ENCODE measurements at regions not wholly inside any gene's neighbourhood (a gene's known extent, or its start where the extent isn't known, plus 50 kb on each side); places are given as distances from the start of the nearest gene placed in this dataset.

DNA sequence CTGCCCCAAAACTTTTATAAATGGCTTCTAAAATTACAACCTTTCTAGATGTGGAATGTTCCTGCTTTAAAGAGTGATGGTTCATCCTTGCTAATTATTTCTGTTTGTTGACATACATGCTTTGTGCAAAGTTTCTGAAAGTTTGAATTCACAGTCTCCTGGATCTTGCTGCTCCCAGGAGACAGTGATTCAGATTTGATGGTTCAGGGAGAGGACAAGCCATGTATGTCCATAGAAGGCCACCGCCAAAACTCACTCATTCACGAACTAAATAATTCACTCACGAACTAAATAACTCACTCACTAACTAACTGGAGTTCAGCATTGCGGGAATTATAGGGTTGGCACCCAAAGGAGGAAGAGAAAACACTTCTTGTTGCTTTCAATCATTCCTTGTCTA is 416.5 kb upstream of the ZEB2 start:
- Histone ChIP-seq H3K9me3 (ENCODE audit: control insufficient read depth, low read depth, low read length) (no peaks in the 10 kb centered on the region), H2BK20ac (ENCODE audit: low read depth, low read length, poor library complexity, severe bottlenecking) (no peak overlapping the region), H3K4ac (ENCODE audit: low read depth, low read length) (no peak overlapping the region), H2AFZ (ENCODE audit: low read length) (no peak overlapping the region), H4K5ac (ENCODE audit: insufficient read length, low read depth, low read length) (no peak overlapping the region), H2BK15ac (ENCODE audit: low read depth, low read length) (no peak overlapping the region), H3K56ac (ENCODE audit: insufficient read length, low read depth, low read length) (no peak overlapping the region), H2BK12ac (ENCODE audit: insufficient read length, low read depth, low read length) (no peak overlapping the region), H3K9ac (ENCODE audit: extremely low read depth, insufficient read length, low read length) (no peak overlapping the region), H3K23me2 (ENCODE audit: insufficient read length, low read depth, low read length, poor library complexity, severe bottlenecking) (no peaks in the 10 kb centered on the region), H3K79me2 (ENCODE audit: insufficient read depth, low read length) (no peaks in the 10 kb centered on the region), H3K14ac (ENCODE audit: insufficient read depth, low read length) (no peak overlapping the region), H3K18ac (ENCODE audit: insufficient read length, low read depth, low read length) (no peak overlapping the region), H2BK5ac (ENCODE audit: insufficient read length, low read length) (no peak overlapping the region), H2AK5ac (ENCODE audit: insufficient read length, low read length) (no peak overlapping the region), H3K79me1 (ENCODE audit: insufficient read depth, low read depth, low read length, poor library complexity, severe bottlenecking) (no peaks in the 10 kb centered on the region), H3T11ph (ENCODE audit: low read length) (peak overlapping the region; percentile 19), H2BK120ac (ENCODE audit: low read depth, low read length, poor library complexity, severe bottlenecking) (no peak overlapping the region), H3K4me1 (ENCODE audit: insufficient read depth, low read length) (no peaks in the 10 kb centered on the region), H3K27me3 (ENCODE audit: insufficient read depth, low read length) (no peaks in the 10 kb centered on the region; the same call in 1 of the 2 replicates), H3K23ac (ENCODE audit: insufficient read length, low read depth, low read length) (no peak overlapping the region), H4K8ac (replicated peaks; ENCODE audit: insufficient read length, low read depth, low read length) (no peak overlapping the region), H4K91ac (ENCODE audit: insufficient read length, low read depth, low read length) (no peak overlapping the region), H3K4me2 (ENCODE audit: insufficient read depth, insufficient read length, low read length) (no peak overlapping the region), H3K27ac (ENCODE audit: insufficient read length, low read depth, low read length) (no peak overlapping the region), H4K20me1 (ENCODE audit: control insufficient read depth, insufficient read depth, insufficient read length) (no peaks in the 10 kb centered on the region)
- H3K27ac Mint-ChIP-seq = no peak overlapping the region
- no peak overlapping the region for H3K4me3 Mint-ChIP-seq
- H3K4me1 Mint-ChIP-seq = no peaks in the 10 kb centered on the region
- WGBS (ENCODE audit: extremely low coverage, insufficient read length, low lambda C conversion rate) = no CpG with 5 or more reads among the region's 4 CpGs
- H3K27me3 Mint-ChIP-seq (ENCODE audit: low read depth) = no peaks in the 10 kb centered on the region
- TF ChIP-seq, protein P1, sequence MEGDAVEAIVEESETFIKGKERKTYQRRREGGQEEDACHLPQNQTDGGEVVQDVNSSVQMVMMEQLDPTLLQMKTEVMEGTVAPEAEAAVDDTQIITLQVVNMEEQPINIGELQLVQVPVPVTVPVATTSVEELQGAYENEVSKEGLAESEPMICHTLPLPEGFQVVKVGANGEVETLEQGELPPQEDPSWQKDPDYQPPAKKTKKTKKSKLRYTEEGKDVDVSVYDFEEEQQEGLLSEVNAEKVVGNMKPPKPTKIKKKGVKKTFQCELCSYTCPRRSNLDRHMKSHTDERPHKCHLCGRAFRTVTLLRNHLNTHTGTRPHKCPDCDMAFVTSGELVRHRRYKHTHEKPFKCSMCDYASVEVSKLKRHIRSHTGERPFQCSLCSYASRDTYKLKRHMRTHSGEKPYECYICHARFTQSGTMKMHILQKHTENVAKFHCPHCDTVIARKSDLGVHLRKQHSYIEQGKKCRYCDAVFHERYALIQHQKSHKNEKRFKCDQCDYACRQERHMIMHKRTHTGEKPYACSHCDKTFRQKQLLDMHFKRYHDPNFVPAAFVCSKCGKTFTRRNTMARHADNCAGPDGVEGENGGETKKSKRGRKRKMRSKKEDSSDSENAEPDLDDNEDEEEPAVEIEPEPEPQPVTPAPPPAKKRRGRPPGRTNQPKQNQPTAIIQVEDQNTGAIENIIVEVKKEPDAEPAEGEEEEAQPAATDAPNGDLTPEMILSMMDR (conservative IDR thresholded peaks at IDR 0.05) = no peak
- H3K36me3 Mint-ChIP-seq (ENCODE audit: insufficient read depth in 1 of 3, low read depth in 3 of 3) = no peaks in the 10 kb centered on the region
- DNase-seq = no peak
- H3K9me3 Mint-ChIP-seq = no peaks in the 10 kb centered on the region
